GM18873 (cell line): ENCODE measurements at regions not wholly inside any gene's neighbourhood (a gene's known extent, or its start where the extent isn't known, plus 50 kb on each side); places are given as distances from the start of the nearest gene placed in this dataset.
"Not testable (repeated sequence)": the region's sequence is repeated elsewhere in the genome, so short reads cannot be mapped to it uniquely, and the experiment has no call there.

Source experiments
- ATAC-seq: cut with Tn5 transposase; IDR thresholded peaks from one replicate; pipeline ENCODE4 v1.9.1; 2021; ENCODE audit warnings: mild to moderate bottlenecking, moderate library complexity, moderate number of reproducible peaks; ENCODE audit not compliant: unreplicated experiment, low FRiP score

- no peak for ATAC-seq
These were observed 256.9 kb upstream of the MBL2 start for GRCh38 chr10:53029449-53029848.

- ATAC-seq, result not testable (repeated sequence)
These were observed 253.2 kb upstream of the MBL2 start for GRCh38 chr10:53025765-53026164.

GRCh38 chr10:53025172-53025711 is 252.7 kb upstream of the MBL2 start:
- ATAC-seq, result no peak

GRCh38 chr10:53023411-53023810 is 250.8 kb upstream of the MBL2 start:
- no peak for ATAC-seq

GRCh38 chr10:53022611-53023088 is 250.1 kb upstream of the MBL2 start:
- ATAC-seq, result no peak

GRCh38 chr10:53013201-53013810 is 240.7 kb upstream of the MBL2 start:
- ATAC-seq, result no peak

GRCh38 chr10:53009961-53010907 is 237.7 kb upstream of the MBL2 start:
- ATAC-seq, result no peak

- ATAC-seq, result no peak
These were observed 234.9 kb upstream of the MBL2 start for GRCh38 chr10:53007527-53007842.

- no peak for ATAC-seq
These were observed 234.3 kb upstream of the MBL2 start for GRCh38 chr10:53006663-53007526.

GRCh38 chr10:53005612-53006345 is 233.2 kb upstream of the MBL2 start:
- no peak for ATAC-seq

- ATAC-seq, result no peak
These were observed 230.5 kb upstream of the MBL2 start for GRCh38 chr10:53003094-53003493.

- ATAC-seq, result no peak
These were observed 227.1 kb upstream of the MBL2 start for GRCh38 chr10:52999681-53000080.

GRCh38 chr10:52999258-52999657 is 226.7 kb upstream of the MBL2 start:
- ATAC-seq, result no peak

GRCh38 chr10:52997007-52997406 is 224.4 kb upstream of the MBL2 start:
- no peak for ATAC-seq

GRCh38 chr10:52994370-52994769 is 221.8 kb upstream of the MBL2 start:
- ATAC-seq, result no peak

GRCh38 chr10:52993109-52993508 is 220.5 kb upstream of the MBL2 start:
- no peak for ATAC-seq

GRCh38 chr10:52992567-52992966 is 220.0 kb upstream of the MBL2 start:
- no peak for ATAC-seq

- no peak for ATAC-seq
These were observed 216.3 kb upstream of the MBL2 start for GRCh38 chr10:52988923-52989322.

GRCh38 chr10:52986125-52986524 is 213.5 kb upstream of the MBL2 start:
- ATAC-seq, result no peak

GRCh38 chr10:52984169-52984568 is 211.6 kb upstream of the MBL2 start:
- no peak for ATAC-seq
